NCI-H748 treated with DMSO at 0.1 percent for 48 hours (cell line): ENCODE measurements at regions not wholly inside any gene's neighbourhood (a gene's known extent, or its start where the extent isn't known, plus 50 kb on each side); places are given as distances from the start of the nearest gene placed in this dataset.

Source experiments
- DNase-seq: peaks from one replicate; lab custom pipeline; 2025; lab: John Stamatoyannopoulos, UW

DNA sequence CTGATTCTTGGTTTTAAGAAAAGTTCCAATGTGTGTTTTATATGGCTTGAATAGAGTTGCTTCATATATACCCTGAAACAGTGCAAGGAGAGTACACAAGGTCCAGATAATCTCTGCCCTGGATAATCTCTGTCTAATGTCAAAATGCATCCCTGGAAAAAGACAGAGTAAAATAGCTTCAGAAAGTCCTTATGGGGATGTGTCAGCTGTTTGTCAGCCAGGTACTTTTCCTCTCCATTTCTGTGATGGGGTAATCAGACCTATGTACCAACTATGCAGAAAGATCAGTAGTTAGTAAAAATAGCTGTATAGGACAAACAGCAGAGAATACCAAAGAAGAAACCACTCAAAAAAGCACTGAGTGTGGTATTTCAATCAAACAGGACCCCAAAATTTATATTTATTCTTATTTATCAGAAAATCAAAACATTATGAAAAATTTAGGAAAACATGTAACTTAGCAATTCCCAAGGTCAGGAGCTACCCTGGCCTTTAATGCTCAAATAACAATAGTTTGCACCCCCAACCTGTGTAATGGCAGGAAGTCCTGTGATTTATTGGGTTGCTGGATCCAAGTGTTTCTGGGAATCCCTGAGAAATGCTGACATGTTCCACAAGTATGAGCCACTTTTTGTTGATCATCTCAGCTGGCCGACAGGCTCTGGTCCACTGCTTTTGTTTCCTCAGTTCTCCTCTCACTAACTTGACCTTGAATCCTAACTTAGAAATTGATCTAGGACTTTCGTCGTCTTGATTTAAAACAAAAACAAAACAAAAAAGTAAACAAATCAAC lies 69.6 kb downstream of the MDH1 start:
- no peak for DNase-seq

DNA sequence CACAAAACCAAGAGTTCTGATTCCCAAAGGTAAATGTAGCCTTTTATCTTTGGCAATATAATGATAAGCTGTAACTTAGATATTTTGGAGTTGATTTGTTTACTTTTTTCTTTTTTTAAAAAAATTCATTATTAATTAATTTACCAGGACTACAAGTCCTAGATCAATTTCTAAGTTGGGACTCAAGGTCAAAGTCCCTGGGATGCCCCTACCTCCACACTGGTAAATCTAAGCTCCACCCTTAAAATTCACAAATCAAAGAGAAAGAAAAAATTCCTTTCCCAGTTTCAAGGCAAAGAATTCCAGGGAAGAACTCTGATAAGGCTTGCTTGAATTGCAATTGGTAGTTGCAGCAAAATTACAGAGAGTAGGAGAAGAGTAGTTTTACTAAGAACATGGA lies 71.3 kb downstream of the MDH1 start:
- no peak for DNase-seq

DNA sequence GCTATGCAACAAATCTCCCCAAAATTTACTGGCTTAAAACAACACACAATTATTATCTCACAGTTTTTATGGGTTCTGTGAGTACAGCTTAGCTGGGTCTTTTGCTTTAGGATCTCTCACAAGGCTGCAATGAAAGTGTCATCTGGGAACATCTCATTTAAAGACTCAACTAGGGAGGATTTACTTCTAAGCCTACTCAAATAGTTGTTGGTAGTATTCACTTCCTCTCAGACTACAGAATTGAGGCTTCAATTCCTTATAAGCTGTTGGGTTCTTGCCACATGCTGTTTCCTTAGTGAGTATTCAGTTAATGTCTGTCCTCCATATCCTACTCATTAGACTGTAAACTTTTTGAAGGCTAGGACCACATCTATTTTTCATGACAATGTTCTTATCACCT lies 72.3 kb downstream of the MDH1 start:
- no peak for DNase-seq

DNA sequence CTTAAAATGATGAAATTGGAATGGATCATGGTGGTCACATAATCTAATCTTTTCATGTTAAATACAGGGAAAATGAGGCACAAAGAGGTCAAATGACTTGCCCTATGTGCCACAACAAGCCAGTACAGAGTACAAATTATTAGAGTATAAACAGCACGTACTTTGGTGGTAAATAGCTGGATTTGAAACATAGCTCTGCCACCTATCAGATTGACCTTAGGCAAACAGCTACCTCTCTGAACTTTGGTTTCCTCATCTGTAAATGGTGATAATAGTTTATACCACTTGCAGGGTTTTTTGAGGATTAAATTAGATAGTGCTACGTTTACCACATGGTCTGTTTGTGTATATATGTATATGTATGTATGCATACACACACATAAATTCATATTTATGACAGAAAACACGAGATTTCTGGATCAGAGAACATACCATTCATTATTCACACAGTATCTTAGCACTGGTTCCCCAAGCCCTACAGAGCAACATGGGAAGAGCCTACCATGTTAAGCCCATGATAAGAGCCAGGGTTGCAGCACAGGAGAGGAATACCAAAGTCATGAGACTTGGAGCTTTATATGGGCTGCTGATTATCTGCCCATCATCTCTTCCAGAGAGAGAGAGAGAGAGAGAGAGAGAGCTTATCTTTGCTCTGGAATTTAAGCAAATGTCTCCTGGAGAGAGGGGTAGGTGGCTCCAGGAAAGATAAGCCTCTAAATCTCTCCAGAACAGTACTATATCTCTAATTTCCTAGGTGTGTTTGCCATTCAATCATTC lies 73.5 kb downstream of the MDH1 start:
- no peak for DNase-seq

DNA sequence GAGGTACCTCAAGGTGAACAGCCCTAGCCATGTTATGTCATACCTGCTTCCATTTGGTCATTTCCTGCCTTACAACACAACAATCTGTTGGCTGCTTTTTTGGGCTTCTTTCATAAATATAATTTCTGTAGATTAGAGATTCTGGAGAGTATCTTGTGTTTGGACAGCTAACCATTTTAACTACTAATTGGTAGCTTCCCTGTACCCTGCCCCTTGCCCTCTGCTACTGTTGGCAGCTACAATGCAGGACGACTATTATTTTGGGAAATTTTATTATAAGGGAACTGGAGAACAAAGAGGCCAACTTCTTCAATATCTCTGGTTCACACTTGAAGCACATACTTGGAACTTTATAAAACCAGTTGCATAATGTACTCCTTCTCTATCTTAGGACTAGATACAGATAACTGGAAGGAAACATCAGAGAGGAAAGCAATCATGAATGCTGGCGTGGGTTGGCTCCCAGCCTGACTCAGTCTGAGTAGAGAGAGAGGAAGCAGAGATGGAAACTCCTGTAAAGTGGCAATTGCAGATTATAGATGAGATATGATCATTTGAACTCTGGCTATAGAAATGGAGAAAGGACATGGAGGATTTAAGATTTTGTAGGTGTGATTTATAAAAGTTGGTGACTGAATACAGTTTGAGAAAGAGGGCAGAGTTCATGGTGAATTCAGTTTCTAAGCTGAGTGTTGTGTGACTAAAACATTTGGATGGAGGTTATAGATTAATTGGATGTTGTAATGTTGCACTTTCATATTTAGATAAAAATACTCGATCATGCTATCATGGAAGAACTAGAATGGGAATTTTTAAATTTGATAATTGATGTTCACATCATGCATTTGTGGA lies 74.5 kb downstream of the MDH1 start:
- no peak for DNase-seq

DNA sequence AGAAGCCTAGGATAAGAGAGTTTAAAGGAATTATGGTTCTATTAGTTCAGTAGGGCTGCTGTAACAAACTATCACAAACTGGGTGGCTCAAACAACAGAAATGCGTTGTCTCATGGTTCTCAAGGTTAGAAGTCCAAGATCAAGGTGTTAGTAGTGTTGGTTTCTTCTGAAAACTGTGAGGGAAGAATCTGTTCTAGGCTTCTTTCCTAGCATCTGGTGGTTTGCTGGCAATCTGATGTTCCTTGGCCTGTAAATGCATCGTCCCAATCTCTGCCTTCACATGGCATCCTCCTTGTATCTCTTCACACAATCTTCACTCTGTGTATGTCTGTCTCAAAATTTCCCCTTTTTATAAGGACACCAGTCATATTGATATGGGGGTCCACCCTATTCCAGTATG lies 76.3 kb downstream of the MDH1 start:
- no peak for DNase-seq

DNA sequence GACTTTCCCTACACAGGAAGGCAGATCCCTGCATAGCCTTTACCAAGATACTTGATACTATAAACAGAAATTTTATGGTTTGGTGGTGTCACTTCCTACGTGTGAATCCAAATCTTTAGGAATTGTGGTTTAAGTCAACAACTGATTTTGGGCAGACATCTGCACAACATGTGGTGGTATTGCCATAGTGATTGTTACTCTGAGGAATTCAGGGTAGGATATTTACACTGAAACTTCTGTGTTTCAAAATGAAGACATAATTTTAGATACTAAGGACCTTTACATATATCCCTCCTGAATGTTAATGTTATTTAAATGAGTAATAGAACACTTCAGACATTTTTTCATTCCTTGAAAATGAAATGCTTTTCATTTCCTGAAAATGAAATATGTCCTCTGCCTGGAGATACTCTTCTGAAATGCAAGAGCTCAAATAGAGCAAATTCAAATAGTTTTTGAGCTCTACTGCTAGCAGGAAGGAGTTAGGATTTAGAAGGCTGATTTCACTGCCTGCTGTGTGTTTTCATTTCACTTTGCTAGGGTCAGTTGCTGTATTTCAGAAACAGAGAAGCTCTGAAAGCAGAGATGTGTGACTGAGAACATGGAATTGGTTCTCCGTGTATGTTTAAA lies 77.2 kb downstream of the MDH1 start:
- no peak for DNase-seq

DNA sequence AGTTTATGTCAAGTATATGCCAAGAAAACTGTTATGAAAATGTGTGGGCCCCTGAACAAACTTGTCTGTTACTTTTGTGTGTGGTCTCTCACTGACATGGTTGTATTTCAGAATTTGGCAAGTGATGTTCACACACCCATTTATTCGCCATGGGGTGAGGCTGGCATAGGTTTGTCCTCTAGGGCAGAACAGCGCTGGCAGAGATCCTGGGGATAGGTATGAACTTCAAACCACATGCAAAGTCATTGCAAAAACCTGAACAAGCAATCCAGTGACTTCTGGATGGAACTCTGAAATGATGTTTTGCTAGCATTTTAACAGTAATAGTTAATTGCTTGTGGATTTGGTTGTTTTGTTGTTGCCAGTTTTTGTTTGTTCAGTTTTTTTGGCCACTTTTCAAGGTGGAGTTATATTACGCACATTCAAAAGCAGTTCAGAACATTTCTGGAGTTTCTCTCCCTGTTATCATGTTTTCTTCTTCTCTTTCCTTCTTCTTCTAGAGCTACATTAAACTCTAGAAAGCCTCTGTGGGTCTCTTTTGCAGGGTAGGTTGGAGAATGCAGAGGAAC lies 78.5 kb downstream of the MDH1 start:
- DNase-seq, result no peak

DNA sequence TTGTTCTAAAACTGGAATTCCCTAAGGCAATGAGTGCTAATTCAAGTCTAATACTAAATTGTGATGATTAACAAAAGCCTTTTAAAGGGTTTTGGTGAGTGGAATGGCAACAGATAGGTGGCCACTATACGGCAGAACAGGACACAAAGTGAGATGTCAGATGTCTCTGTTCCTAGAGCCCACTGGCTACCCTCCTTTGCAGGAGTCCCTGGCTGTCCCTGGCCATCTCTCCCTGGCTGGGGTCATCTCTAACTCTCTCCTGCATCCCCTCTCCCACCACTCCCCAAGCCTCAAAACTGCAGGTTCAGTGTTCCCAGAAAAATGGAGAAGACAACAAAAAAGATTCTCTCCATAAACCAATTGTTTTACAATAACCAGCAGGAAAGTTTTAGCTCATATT lies 79.2 kb downstream of the MDH1 start:
- no peak for DNase-seq

DNA sequence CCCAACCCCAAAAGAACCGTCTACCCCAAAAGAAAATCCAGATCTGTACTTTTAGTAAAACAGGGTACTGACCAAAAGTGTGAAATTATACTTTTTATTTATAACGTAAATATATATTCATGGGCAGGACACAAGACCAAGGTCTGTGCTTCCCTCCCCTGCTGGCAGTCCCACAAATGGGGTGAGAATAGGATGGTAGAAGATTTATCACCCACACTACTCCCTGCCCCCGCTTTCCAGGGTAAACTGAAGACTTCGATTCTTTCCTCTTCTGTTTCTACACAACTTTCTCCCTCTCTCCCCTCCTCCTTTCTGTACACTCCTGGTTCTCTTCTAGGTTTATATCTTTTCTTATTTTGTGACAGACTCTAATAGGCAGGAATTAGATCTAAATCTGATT lies 79.7 kb downstream of the MDH1 start:
- DNase-seq, result no peak

DNA sequence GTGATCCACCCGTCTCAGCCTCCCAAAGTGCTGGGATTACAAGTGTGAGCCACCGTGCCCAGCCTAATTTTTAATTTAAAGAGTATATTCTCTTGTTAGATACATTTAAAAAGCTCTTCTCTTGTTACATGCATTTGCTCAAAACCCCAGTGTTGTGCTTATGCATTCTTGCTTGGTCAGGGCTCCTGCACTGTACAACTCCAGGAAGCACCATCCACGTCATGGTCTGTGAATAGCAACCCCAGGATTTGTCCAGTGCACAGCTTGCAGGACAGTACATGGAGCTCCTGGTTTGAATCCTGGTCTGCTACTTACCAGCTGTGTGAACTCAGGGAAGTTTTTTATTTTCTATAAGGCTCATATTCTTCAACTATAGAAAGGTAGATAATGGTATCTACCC lies 80.8 kb downstream of the MDH1 start:
- no peak for DNase-seq

DNA sequence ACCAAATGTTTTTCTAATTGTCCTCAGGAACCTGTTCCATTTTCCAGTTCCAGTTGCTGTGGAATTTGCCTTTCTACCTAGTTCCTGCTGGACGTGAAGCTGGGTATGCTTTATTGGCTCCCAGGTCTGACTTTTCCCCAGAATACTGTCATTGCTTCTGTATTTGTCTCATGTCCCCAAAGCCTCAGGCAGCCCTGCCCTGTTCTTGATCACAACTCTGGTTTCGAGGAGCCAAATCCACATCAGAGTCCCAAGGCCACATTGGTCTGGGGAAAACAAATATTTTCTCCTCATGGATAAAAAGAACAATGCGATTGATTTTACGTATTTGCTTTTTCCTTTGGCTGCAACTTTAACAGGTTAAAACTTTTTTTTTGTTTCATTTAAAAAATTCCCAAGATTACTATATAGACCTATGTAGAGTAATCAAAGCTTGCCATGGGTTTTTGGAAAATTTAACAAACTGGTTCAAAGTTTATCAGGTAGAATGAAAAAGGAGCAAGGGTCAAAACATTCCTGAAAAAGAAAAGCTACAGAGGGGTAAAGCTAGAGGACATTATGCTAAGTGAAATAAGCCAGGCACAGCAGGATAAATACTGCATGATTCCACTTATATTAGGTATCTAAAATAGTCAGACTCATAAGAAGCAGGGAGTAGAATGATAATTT lies 85.2 kb downstream of the MDH1 start:
- DNase-seq, result no peak

DNA sequence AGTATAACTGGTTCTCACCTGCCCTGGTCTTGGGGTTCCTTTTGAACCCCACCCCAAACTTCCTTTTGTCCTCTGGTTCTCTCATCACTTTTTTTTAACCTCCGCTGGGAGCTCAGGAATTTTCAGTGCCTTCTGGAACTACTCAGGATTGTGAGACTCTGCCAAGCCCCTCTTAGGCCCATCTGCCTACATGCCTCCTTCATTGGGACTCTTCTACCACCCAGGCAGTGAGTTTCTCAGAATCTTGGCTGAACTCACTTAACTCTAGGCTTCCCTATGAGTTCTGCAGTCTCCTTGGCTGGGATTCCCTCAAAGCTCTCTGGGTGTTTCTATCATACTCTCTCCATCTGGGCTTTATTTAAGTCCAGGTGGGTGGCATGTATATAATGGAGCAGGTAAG lies 86.3 kb downstream of the MDH1 start:
- DNase-seq, result no peak

DNA sequence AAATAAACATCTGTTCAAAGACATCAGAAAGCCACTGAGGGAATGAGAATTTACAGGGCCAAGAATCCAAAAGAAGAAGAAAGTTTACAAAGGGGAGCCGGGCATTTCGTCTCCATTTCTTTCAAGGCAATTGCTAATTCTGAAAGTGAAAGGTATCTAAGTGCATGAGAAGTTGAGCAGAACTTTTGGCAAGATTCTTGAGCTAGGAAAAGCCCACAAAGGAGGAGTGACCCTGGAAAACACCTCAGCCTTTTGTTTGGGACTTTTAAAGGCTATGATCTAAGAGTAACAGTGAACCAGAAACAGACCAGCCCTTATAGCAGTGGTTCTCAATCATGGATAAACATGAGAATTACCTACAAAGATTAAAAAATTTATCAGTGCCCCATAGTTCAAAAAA lies 87.4 kb downstream of the MDH1 start:
- no peak for DNase-seq

DNA sequence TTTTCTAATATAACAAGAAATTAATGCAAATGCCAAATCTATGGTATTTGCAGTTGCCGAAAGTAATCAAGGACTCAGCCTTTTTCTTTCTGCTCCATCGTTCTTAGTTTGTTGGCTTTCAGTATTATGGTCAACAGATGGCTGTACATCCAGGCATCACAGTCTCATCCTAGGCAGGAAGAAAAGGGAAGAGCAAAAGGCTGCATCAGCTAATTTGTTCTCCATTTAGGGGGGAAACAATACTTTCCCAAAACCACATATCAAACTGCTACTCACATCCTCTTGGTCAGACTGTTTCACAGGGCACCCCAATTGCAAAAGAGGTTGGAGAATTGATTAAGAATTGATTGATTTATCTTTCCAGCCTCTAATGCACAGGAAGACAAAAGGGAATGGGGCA lies 89.3 kb downstream of the MDH1 start:
- DNase-seq, result no peak

DNA sequence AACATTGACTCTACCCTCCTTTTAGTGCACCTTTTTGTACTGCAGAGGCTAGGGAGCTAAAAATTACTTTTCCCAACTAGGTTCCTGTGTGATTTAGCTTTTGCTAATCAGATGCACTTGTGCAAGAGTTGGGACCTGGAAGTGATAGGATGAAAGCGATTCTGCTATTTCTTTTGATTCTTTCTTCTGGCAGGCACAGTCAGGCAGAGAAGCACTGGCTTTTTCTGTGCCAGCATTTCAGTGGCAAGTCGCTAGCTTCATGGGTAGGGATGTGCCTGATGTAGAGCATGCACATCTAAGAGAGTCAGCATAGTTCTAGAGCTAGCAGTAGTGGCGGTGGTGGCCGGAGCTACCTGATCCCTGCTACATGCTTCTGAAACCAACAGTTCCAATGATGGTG lies 89.8 kb downstream of the MDH1 start:
- DNase-seq, result no peak

DNA sequence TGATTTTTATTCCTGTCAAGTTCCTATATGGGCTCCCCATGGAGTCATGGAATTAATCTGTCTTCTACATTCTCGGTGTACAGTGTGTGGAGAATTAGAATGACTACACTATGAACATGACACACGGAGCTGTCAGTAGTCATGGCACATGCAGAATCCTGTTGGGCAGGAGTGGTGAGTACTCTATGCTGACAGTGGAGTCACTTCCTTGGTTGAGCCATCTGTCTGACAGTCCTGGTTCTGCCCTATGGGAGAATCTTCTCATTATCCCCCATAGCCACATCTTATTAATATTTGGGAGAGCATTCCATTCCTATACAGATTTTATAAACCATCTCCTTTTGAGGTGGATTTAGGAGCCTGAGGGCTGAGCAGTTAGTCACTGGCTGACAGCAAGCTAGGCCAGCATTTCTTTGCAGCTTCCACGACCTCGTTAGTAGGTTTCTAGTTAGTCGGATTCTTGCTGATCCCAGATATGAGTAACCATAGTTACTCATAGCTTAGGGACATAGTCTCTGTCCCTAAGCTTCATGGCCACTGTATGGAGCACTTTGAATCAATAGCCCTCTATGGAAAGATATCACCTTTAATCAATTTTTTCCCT lies 90.6 kb downstream of the MDH1 start:
- no peak for DNase-seq

DNA sequence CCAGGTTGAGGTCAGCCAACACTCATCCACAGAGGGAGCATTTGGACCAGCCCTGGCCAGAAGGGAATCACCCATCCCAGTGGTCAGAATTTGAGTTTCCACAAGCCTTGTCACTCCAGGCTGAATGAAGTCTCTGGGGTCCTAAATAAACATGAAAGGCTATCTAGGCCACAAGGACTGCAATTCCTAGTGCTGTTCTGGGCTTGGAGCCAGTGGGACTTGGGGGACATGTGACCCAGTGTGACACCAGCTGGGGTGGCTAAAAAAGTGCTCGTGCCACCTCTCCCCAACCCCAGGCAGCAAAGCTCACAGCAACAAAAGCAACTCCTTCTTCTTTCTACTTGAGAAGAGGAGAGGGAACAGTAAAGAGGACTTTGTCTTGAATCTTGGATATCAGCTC lies 91.7 kb downstream of the MDH1 start:
- DNase-seq, result no peak

DNA sequence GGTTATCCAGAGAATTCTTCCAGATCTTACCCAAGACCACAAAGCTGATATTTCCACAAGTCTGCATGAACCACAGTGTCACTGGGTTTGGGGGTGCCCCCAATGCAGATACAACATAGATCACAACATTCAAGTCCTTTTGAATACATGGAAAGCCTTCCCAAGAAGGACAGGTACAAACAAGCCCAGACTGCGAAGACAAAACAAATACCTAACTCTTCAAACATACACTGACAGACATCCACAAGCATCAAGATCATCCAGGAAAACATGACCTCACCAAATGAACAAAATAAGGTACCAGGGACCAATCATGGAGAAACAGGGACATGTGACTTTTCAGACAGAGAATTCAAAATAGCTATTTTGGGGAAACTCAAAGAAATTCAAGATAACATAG lies 93.1 kb downstream of the MDH1 start:
- no peak for DNase-seq

DNA sequence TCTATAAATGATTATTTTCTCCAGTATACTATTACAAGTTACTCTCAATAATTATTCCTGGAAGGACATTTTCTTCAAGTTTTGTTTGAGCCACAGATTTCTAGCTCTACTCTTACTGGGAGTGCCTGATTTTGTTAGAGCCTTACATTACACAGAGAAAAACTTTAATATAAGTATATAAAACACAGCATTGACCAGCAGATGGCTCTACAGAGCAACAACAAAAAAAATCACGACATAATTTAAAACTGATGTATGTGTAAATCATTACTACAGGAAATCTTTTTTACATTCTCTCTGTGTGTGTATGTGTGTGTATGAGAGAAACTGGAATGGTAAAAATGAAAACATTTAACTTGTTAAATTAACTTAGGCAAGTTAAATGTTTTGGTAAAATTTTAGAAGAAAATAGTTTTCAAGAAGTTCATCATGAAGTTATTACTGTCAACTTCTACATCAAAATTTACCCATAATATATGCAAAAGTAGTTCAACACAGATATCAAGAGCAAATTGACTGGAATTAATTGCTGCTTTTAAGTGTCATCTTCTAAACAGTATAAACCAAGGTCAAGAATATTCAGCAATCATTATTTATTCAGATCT lies 103.3 kb downstream of the MDH1 start:
- no peak for DNase-seq

DNA sequence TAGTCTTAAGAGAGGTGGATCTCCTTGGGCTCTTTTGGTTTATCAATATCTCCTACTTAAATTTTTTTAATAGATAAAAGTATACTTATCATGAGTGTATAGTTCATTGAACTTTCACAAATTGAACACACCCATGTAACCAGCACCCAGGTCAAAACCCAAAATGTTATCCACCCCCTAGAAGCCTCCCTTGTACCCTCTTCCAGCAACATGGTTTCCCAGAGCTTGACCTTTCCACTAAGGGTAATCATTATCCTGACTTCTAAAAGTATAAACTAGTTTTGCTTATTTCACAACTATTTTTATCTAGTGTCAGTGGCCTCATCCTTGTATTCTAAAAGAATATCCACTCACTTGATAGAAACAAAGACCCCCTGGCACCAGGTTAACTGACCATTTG lies 106.8 kb downstream of the MDH1 start:
- no peak for DNase-seq
